Transverse colon (tissue), 4 donors: ENCODE measurements at regions not wholly inside any gene's neighbourhood (a gene's known extent, or its start where the extent isn't known, plus 50 kb on each side); places are given as distances from the start of the nearest gene placed in this dataset.

ENCODE experiments used
- DNase-seq: peaks from one replicate; pipeline ENCODE4 v3.0.0-alpha.2; 2019
- H3K27ac ChIP-seq, 4 donors: fragments of 200-600 bp; sonication (generic); 2 replicates each; pipeline ENCODE4 v1.5.1; 2016 to 2018; ENCODE audit warnings: inconsistent platforms in 4 of 4
- H3K27me3 ChIP-seq: fragments of 200-600 bp; sonication (generic); 2 replicates; pipeline ENCODE4 v1.5.1; 2017; ENCODE audit warnings: inconsistent platforms
- H3K36me3 ChIP-seq, 4 donors: fragments of 200-600 bp; sonication (generic); 2 replicates each; pipeline ENCODE4 v1.5.1; 2017 to 2019; ENCODE audit warnings: inconsistent platforms in 4 of 4
- H3K4me1 ChIP-seq, 4 donors: fragments of 200-600 bp; sonication (generic); 2 replicates each; pipeline ENCODE4 v1.5.1; 2017 to 2020; ENCODE audit warnings: inconsistent platforms in 4 of 4
- H3K4me3 ChIP-seq, 4 donors: fragments of 200-600 bp; sonication (generic); 1 replicate in 1 of 4; 2 replicates in 3 of 4; pipeline versions ENCODE4 v1.5.1 to v1.6.1; 2017 to 2019; ENCODE audit warnings: inconsistent platforms in 4 of 4
- H3K9me3 ChIP-seq, 2 donors: fragments of 200-600 bp; sonication (generic); 2 replicates each; pipeline ENCODE4 v1.5.1; 2017 to 2019; ENCODE audit warnings: inconsistent platforms in 2 of 2
- CTCF ChIP-seq, 5 experiments: fragments of 200-600 bp in 3 of 5; fragments of 450-650 bp in 2 of 5; sonication (generic) in 3 of 5; IDR thresholded peaks; 1 replicate in 2 of 5; 2 replicates in 3 of 5; pipeline ENCODE4 v1.5.1; 2016 to 2017; ENCODE audit warnings: antibody characterized with exemption in 5 of 5, inconsistent platforms in 3 of 5, mild to moderate bottlenecking in 2 of 5, moderate library complexity in 1 of 5
- EP300 ChIP-seq: sonication (generic); formaldehyde crosslinking; IDR thresholded peaks from one replicate; pipeline ENCODE4 v1.6.1; 2017; ENCODE audit warnings: antibody characterized with exemption, low read depth
- POLR2A ChIP-seq: fragments of 450-650 bp; IDR thresholded peaks from one replicate; pipeline ENCODE4 v1.6.1; 2016; ENCODE audit warnings: antibody characterized with exemption, mild to moderate bottlenecking, moderate library complexity
- POLR2AphosphoS5 ChIP-seq, 3 donors: sonication (generic); formaldehyde crosslinking; IDR thresholded peaks; one replicate each; pipeline ENCODE4 v1.6.1; 2016; ENCODE audit warnings: antibody characterized with exemption in 3 of 3
- WGBS, 2 donors: methylation state at CpG; one replicate each; pipeline ENCODE4 v1.1.5; 2018; ENCODE audit warnings: low coverage in 1 of 2; 5-methylcytosine and 5-hydroxymethylcytosine counted together
- in situ Hi-C, 4 donors: fragments of 200-750 bp; cut with MboI; loops; one replicate each; pipeline versions ENCODE4 v1.15.0 to v1.15.1; 2017; ENCODE audit warnings: low sequenced_read_pairs in 3 of 4, low pct_ligation_motif_present in 1 of 4, low pct_unique_long_range_greater_than_20kb in 1 of 4
- intact Hi-C: fragments of 100-400 bp; cut with DNase I; formaldehyde crosslinking; loops from one replicate; pipeline ENCODE4 v1.15.1; 2023; ENCODE audit warnings: low total_unique reads

- H3K4me1 ChIP-seq, result no peaks in the 10 kb centered on the region
- intact Hi-C loops (no loop called here), in situ Hi-C loops (no loop called here)
- TF ChIP-seq POLR2A, result no peak
- TF ChIP-seq CTCF (IDR thresholded peaks at IDR 0.05), result no peak
- TF ChIP-seq POLR2AphosphoS5 (IDR thresholded peaks at IDR 0.05), result no peak
- no peak for TF ChIP-seq EP300
- H3K27ac ChIP-seq, result no peak overlapping the region
- H3K9me3 ChIP-seq, result no peaks in the 10 kb centered on the region
- H3K4me3 ChIP-seq, result no peak overlapping the region
- H3K36me3 ChIP-seq, result no peaks in the 10 kb centered on the region
- no peaks in the 10 kb centered on the region for H3K27me3 ChIP-seq
- no peak for DNase-seq
Measured at GRCh38 chr2:57075226-57075625, 891.4 kb downstream of the CCDC85A start.

GRCh38 chr2:57080035-57080434, 896.2 kb downstream of the CCDC85A start:
- DNase-seq, result no peak
- TF ChIP-seq EP300 (no peak), CTCF (IDR thresholded peaks at IDR 0.05) (no peak), POLR2AphosphoS5 (IDR thresholded peaks at IDR 0.05) (no peak), POLR2A (no peak)
- no peaks in the 10 kb centered on the region for H3K36me3 ChIP-seq
- in situ Hi-C loops (no loop called here), intact Hi-C loops (no loop called here)
- H3K4me1 ChIP-seq, result no peaks in the 10 kb centered on the region
- no peaks in the 10 kb centered on the region for H3K27me3 ChIP-seq
- H3K9me3 ChIP-seq, result no peaks in the 10 kb centered on the region
- no peak overlapping the region for H3K4me3 ChIP-seq
- H3K27ac ChIP-seq, result no peak overlapping the region

GRCh38 chr2:57084697-57085281, 901.0 kb downstream of the CCDC85A start:
- Histone ChIP-seq H3K36me3 (no peaks in the 10 kb centered on the region), H3K27me3 (no peaks in the 10 kb centered on the region), H3K4me3 (no peak overlapping the region), H3K27ac (no peak overlapping the region), H3K4me1 (no peaks in the 10 kb centered on the region), H3K9me3 (no peaks in the 10 kb centered on the region)
- in situ Hi-C loops, result no loop called here
- no peak for DNase-seq
- TF ChIP-seq EP300 (no peak), POLR2A (no peak), CTCF (IDR thresholded peaks at IDR 0.05) (no peak), POLR2AphosphoS5 (IDR thresholded peaks at IDR 0.05) (no peak)
- WGBS, 2 donors, result 84% methylated on average over 14 of the region's 21 CpGs; no CpG with 5 or more reads in 1 of the 2 donors
- intact Hi-C loops, result no loop called here

GRCh38 chr2:57093020-57093419, 909.2 kb downstream of the CCDC85A start:
- Histone ChIP-seq H3K4me3 (no peak overlapping the region), H3K9me3 (peaks cover 0 to 4% of the 10 kb centered on the region in 2 donors), H3K27ac (no peak overlapping the region), H3K4me1 (no peaks in the 10 kb centered on the region), H3K27me3 (no peaks in the 10 kb centered on the region), H3K36me3 (no peaks in the 10 kb centered on the region)
- intact Hi-C loops (no loop called here), in situ Hi-C loops (no loop called here)
- no peak for DNase-seq
- TF ChIP-seq CTCF (IDR thresholded peaks at IDR 0.05), result no peak
- no peak for TF ChIP-seq POLR2A
- no peak for TF ChIP-seq EP300
- TF ChIP-seq POLR2AphosphoS5 (IDR thresholded peaks at IDR 0.05), result no peak
